Amygdala (tissue), 56 donors: ENCODE measurements at regions not wholly inside any gene's neighbourhood (a gene's known extent, or its start where the extent isn't known, plus 50 kb on each side); places are given as distances from the start of the nearest gene placed in this dataset.
"Not testable (repeated sequence)": the region's sequence is repeated elsewhere in the genome, so short reads cannot be mapped to it uniquely, and the experiment has no call there.

Source experiments
- DNase-seq, 56 donors: peaks; one replicate each; lab custom pipeline; 2025; lab: John Stamatoyannopoulos, UW

DNA sequence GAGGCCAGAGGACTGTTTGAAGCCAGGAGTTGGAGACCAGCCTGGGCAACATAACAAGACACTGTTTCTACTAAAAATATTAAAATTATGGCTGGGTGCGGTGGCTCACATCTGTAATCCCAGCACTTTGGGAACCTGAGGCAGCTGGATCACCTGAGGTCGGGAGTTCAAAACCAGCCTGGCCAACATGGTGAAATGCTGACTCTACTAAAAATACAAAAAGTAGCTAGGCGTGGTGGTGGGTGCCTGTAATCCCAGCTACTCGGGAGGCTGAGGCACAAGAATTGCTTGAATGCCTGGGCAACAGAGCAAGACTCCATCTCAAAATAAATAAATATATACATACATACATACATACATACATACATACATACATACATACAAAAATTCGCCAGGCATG lies 99.7 kb downstream of the TMEM130 start:
- not testable (repeated sequence) for DNase-seq

DNA sequence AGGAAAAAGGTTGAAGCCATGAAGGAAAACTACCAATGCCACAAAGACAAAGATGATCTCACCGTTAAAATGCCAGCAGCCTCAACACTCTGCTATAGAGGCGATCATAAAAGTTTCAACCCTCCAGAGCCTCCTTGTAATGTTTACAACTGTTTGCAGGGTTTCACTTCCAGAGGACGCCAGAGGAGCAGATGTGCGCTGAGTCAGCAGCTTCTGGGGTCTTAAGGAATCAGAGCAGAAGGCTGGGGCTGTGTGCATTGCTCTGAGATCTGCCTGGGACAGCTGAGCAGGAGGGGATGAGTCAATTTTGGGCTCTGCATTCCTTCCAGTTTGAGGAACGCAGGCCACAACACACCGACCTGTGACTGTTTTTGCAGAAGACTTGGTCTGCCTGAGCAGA lies 98.3 kb downstream of the TMEM130 start:
- peak in 9 of 56 donors; percentile 1 to 21 (median 8) for DNase-seq

DNA sequence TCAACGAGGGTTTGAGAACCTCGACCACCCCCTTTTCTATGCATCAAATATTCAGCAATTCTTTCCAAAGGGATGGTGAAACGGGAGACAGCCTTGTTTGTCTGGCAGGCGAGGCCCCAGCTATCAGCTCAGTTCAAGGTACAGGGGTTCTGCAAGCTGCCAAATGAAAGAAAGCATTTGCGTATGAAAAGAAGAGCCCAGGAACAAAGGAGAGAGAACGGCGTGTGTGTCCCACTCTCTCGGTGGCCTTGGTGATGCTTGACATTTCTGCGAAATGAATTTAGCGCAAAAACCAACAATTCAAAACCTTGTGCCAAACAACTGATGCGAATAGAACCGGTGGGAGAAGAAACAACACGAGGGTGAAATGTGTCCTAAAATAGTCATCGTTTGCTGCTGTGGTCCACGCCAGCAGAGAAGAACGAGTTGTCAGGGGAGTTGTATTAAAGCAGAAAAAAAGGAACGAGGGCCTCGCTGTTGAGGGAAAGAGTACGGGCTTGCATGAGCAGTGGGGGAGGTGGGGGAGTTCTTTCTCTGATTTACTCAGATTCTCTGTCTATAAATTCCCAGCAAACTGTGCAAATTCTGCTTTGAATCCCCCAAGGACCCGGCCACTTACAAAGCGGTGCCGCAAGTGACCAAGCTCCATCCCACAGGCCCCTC lies 97.7 kb downstream of the TMEM130 start:
- DNase-seq = peak in 3 of 56 donors; percentile 10 to 27 (median 21)

DNA sequence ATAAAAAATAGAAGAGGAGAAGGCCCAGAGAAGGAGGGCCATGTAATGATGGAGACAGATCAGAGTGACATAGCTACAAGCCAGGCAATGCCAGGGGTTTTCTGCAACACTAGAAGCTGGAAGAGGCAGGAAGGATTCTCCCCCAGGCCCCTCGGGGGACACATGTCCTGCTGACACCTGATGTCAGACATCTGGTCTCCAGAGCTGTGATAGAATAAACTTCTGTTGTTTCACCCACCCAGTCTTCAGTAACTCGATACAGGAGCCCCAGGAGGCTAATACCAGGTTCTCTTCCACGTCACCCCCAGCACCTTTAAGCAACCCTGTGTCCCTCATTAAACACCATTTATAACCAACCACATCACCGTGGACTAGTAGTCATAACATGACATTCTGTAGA lies 94.9 kb downstream of the TMEM130 start:
- DNase-seq = no peak

DNA sequence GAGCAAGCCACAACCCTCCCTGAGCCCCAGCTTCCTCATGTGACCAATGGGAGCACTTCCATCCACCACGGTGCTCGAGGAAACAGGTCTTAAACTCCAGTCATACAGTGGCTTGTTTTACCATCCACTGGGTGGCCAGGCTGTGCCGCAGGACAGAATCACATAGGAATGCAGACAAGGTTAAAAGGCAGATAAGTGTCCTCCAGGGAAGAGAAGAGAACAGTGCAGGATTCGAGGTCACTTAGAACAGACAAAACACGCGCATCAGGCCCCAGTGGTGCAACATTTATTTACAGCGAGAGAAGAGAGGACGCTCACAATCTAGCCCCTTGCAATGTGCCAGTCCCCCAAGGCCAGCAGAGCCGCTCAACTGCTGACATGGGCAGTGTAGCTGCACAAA lies 92.8 kb downstream of the TMEM130 start:
- DNase-seq = no peak

DNA sequence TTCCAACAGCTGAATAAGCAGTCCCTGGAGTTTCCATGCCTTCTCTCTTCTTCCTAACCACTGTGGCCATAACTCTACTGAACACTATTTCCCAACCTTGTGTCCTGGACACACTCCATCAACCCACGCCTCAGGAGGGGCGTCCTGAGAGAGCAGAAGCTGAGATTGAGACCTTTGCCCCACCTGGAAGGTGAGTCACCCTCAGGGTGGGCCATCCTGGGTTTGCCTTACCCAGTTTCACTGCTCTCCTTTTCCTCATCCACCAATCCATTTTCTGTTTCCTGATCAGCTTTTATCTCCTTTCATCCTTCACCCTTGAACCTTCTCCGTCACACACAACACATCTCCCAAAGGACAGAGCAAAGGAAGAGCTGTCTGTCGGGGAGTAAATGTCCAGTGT lies 91.4 kb downstream of the TMEM130 start:
- no peak for DNase-seq

DNA sequence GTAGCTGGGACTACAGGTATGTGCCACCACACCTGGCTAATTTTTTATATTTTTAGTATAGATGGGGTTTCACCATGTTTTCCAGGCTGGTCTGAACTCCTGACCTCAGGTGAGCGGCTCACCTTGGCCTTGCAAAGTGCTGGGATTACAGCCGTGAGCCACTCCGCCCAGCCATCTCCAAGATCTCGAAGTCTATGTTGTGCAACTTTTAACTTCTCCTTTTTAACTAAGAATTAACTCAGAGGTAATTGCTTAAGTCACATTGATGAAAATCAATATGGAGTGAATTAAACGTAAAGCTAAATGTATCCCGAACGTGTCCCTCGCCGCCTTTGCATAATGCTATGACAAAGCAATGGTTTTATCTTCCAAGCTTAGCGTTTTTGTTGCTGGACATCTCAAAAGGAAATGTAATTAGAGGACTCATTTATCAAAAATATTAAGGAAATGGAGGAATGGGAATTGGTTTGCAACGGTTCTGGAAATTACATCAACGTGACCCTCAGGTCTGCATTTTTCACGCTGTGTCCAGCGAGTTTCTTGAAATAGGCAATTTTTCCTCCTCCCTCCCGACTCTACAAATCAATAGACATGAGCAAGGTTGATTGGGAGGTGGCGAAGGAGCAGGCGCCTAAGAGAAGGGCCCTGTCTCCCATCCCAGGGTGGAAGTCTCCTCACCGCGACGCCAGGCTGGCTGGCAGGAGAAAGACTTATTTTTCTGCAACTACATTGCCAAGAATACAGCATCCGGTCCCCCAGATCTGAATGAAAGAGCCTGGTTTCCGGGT lies 89.8 kb downstream of the TMEM130 start:
- no peak for DNase-seq

DNA sequence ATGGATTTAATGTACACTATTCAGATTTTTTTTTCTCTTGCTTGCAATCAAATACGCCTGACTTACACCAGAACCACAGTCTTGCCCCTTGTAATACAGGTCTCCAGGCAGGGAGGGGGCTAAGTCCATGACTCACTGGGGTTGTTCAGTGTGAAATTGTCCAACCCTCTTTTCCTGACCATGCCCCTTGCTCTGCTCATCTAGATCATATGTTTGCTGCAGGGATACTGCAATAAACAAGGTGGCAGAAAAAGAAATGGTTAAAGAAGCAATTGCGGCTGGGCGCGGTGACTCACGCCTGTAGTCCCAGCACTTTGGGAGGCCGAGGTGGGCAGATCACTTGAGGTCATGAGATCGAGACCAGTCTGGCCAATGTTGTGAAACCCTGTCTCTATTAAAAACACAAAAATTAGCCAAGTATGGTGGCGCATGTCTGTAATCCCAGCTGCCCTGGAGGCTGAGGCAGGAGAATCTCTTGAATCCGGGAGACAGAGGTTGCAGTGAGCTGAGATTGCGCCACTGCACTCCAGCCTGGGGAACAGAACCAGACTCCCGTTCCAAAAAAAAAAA lies 85.5 kb downstream of the TMEM130 start:
- no peak for DNase-seq

DNA sequence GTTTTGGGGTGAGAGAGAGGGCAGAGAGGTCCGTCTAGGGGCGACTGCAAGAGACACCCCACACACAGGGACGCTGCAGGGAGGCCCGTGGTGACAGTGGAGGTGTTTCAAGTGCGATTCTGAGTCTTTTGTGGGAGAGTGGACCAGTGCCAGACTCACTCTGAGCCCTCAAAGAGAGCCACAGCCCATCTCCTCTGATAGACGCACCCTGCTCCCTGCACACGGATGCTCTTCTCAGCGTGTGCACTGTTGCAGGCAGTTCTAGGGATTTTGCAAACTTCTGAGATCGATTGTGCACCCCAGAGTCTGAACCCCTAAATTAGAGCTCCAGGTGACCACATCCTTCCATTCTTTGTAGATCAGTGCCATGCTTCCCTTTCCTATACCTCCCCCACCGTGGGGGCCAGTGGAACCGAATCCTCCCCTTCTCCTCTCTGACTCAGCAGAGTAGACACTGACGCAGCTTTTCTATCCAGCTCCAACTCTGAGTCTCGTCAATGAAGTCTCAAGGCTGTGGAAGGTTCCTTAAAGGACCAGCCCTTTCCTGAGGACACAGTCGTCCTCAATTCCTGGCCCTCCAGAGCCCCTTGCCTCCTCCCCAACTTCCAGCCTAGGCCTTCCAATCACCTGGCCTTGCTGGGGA lies 83.8 kb downstream of the TMEM130 start:
- no peak for DNase-seq

DNA sequence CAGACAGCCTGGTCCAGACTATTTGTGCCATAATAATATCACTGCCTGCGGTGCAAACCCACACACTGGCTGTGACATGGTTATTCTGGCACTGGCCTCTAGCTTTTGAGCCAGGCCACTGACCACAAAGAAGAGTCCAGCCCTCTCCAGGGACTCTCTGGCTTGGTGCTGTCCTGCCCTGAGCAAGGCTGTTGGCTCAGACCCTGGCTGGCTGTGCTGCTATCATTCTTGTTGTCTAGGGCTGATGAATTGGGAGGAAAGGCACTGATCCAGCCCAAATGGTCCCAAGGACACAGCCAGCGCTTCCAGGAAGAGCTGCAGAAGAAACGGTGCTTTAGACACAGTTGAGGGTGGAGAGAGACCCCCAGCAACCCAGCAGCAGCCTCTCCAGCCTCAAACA lies 80.8 kb downstream of the TMEM130 start:
- no peak for DNase-seq

DNA sequence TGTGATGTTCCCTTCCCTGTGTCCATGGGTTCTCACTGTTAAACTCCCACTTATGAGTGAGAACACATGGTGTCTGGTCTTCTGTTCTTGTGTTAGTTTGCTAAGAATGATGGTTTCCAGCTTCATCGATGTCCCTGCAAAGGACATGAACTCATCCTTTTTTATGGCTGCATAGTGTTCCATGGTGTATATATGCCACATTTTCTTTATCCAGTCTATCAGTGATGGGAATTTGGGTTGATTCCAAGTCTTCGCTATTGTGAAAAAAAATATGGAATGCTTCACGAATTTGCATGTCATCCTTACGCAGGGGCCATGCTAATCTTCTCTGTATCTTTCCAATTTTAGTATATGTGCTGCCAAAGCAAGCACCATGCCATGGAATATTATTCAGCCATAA lies 75.4 kb downstream of the TMEM130 start:
- not testable (repeated sequence) for DNase-seq

DNA sequence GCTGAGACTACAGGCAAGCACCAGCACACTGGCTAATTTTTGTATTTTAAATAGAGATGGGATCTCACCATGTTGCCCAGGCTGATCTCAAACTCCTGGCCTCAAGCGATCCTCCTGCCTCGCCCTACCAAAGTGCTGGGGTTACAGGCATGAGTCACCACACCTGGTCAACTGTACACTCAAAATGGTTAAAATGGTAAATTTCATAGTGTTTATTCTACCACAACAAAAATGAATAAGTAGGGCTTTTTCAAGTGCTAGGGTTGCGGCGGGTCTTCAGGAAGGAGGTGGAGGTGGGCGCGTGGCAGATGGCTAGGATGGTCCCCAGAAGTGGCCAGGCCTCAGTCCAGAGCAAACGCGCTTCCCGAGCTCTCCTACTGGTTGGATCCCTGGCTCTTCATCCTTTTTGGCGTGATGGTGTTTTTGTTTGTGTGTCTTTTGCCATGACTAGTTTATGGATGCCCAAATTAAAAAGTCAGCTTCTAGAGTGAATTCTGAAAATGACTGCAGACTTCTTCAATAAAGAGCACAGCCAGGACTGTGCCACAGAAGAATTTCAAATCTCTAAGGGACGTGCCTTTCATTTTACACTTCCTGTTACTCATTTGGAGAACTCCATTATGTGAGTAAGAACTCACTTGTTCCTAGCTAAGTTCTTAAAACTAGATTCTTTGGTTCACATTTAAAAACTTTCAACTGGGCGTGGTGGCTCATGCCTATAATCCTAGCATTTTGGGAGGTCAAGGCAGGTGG lies 73.9 kb downstream of the TMEM130 start:
- DNase-seq = no peak
